HFF-Myc (cell line): ENCODE measurements at regions not wholly inside any gene's neighbourhood (a gene's known extent, or its start where the extent isn't known, plus 50 kb on each side); places are given as distances from the start of the nearest gene placed in this dataset.

Experiments
- DNase-seq: peaks from one replicate; pipeline ENCODE4 v3.0.0-alpha.2; 2011; ENCODE audit warnings: low read depth; ENCODE audit errors: extremely low read depth
- H3K4me3 ChIP-seq: replicated peaks from 2 replicates; pipeline ENCODE4 v1.5.1; 2011; ENCODE audit warnings: low read depth, mild to moderate bottlenecking, control low read depth, low read length
- CTCF ChIP-seq: IDR thresholded peaks from 2 replicates; pipeline ENCODE4 v1.5.1; 2012; ENCODE audit warnings: mild to moderate bottlenecking, low read depth, low read length, control low read depth; ENCODE audit errors: missing control alignments

- no peak overlapping the region for H3K4me3 ChIP-seq
- no peak for TF ChIP-seq CTCF
- no peak for DNase-seq
Observed at GRCh38 chr6:132214716-132215115, 186.6 kb downstream of the MOXD1 start.

GRCh38 chr6:132213732-132214131 is 187.5 kb downstream of the MOXD1 start:
- DNase-seq, result no peak
- TF ChIP-seq CTCF, result no peak
- H3K4me3 ChIP-seq, result no peak overlapping the region

GRCh38 chr6:132213191-132213590 is 188.1 kb downstream of the MOXD1 start:
- no peak for TF ChIP-seq CTCF
- no peak overlapping the region for H3K4me3 ChIP-seq
- DNase-seq, result no peak

- no peak for TF ChIP-seq CTCF
- no peak for DNase-seq
Observed at GRCh38 chr6:132210886-132211563, 190.2 kb downstream of the MOXD1 start.

GRCh38 chr6:132209351-132209750 is 191.9 kb downstream of the MOXD1 start:
- no peak for TF ChIP-seq CTCF
- no peak for DNase-seq
- H3K4me3 ChIP-seq, result no peak overlapping the region

More at GRCh38 chr6:132210886-132211563, 190.2 kb downstream of the MOXD1 start:
- H3K4me3 ChIP-seq, result no peak overlapping the region

DNA sequence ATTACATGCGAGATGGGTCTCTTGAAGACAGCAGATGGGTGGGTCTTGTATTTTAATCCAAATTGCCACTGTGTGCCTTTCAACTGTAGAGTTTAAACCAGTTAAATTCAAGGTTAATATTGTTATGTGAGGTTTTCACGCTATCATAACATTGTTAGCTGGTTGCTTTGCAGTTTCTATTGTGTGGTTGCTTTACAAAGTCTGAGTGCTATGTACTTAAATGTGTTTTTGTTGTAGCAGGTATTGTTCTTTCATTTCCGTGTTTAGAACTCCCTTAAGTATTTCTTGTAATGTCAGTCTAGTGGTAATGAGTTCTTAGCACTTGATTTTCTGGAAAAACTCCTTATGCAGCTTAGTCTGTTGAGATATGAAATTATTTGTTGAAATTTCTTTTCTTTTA is 193.3 kb downstream of the MOXD1 start:
- no peak for DNase-seq
- no peak for TF ChIP-seq CTCF
- H3K4me3 ChIP-seq, result no peak overlapping the region

GRCh38 chr6:132205946-132206345 is 195.3 kb downstream of the MOXD1 start:
- DNase-seq, result no peak
- TF ChIP-seq CTCF, result no peak
- no peak overlapping the region for H3K4me3 ChIP-seq
